H1 (cell line): ENCODE measurements at regions not wholly inside any gene's neighbourhood (a gene's known extent, or its start where the extent isn't known, plus 50 kb on each side); places are given as distances from the start of the nearest gene placed in this dataset.

Experiments used
- CTCF ChIA-PET: fragments of 300-600 bp; sonication (Branson Sonifier 250); formaldehyde crosslinking; loops from one replicate; lab custom pipeline; 2021; ENCODE audit not compliant: partially characterized antibody; lab: Charles Lee
- POLR2A ChIA-PET: fragments of 300-600 bp; sonication (Branson Sonifier 250); formaldehyde crosslinking; loops from one replicate; lab custom pipeline; 2021; ENCODE audit warnings: inconsistent platforms; ENCODE audit not compliant: partially characterized antibody; lab: Charles Lee
- DNase-seq, 2 experiments: peaks; one replicate each; pipeline versions ENCODE4 v3.0.0 to v3.0.0-alpha.2; 2010 to 2022; ENCODE audit warnings: low spot score in 2 of 2, low read depth in 1 of 2, mixed read lengths in 1 of 2
- FAIRE-seq: peaks from 2 replicates; lab custom pipeline; 2011; peaks lifted over from hg19 to GRCh38; lab: Jason Lieb, UNC
- H2AFZ ChIP-seq: 2 replicates; pipeline ENCODE4 v1.8.1; 2012; ENCODE audit warnings: low read length, inconsistent platforms
- H2AK5ac ChIP-seq: 2 replicates; pipeline ENCODE4 v1.6.1; 2013; ENCODE audit warnings: low read depth, low read length
- H2BK120ac ChIP-seq: replicated peaks from 2 replicates; pipeline ENCODE3; 2013; ENCODE audit warnings: low read depth, low read length, inconsistent platforms
- H2BK12ac ChIP-seq: 2 replicates; pipeline ENCODE4 v1.6.1; 2013; ENCODE audit warnings: low read depth, low read length
- H2BK15ac ChIP-seq: 2 replicates; pipeline ENCODE4 v1.6.1; 2013; ENCODE audit warnings: low read length
- H2BK20ac ChIP-seq: 2 replicates; pipeline ENCODE4 v1.6.1; 2013; ENCODE audit warnings: low read length
- H2BK5ac ChIP-seq: 2 replicates; pipeline ENCODE4 v1.6.1; 2013; ENCODE audit warnings: low read depth, low read length
- H3K14ac ChIP-seq: 2 replicates; pipeline ENCODE4 v1.6.1; 2013; ENCODE audit warnings: inconsistent platforms; ENCODE audit not compliant: insufficient read length
- H3K18ac ChIP-seq: 2 replicates; pipeline ENCODE4 v1.6.1; 2013; ENCODE audit warnings: low read length; ENCODE audit errors: extremely low read depth
- H3K23ac ChIP-seq: 2 replicates; pipeline ENCODE4 v1.6.1; 2013; ENCODE audit warnings: inconsistent platforms; ENCODE audit not compliant: insufficient read length
- H3K23me2 ChIP-seq: 2 replicates; pipeline ENCODE4 v1.6.1; 2013; ENCODE audit warnings: low read depth, low read length
- H3K27ac ChIP-seq: 2 replicates; pipeline ENCODE4 v1.6.1; 2011; ENCODE audit warnings: low read depth, low read length, inconsistent platforms
- H3K27me3 ChIP-seq, 4 experiments: replicated peaks in 1 of 4; 1 replicate in 1 of 4; 2 replicates in 3 of 4; pipeline versions ENCODE4 v1.6.1 to v1.8.1; 2011 to 2013; ENCODE audit warnings: low read length in 3 of 4, mild to moderate bottlenecking in 3 of 4, inconsistent platforms in 2 of 4, mixed read lengths in 2 of 4, moderate library complexity in 1 of 4; ENCODE audit not compliant: control insufficient read depth in 3 of 4, insufficient read depth in 3 of 4; ENCODE audit errors: extremely low read depth in 1 of 4
- H3K36me3 ChIP-seq, 4 experiments: 2 replicates each; pipeline versions ENCODE4 v1.6.1 to v1.8.1; 2011 to 2013; ENCODE audit warnings: mild to moderate bottlenecking in 4 of 4, low read length in 3 of 4, moderate library complexity in 2 of 4, control low read depth in 1 of 4, inconsistent platforms in 1 of 4; ENCODE audit not compliant: insufficient read depth in 4 of 4, control insufficient read depth in 2 of 4
- H3K4ac ChIP-seq: replicated peaks from 2 replicates; pipeline ENCODE3; 2013; ENCODE audit warnings: low read length, low read depth, mixed read lengths, inconsistent platforms; ENCODE audit not compliant: insufficient read length
- H3K4me1 ChIP-seq, 4 experiments: replicated peaks in 1 of 4; 1 replicate in 1 of 4; 2 replicates in 3 of 4; pipeline versions ENCODE4 v1.6.1 to v1.8.1; 2011 to 2013; ENCODE audit warnings: low read length in 3 of 4, inconsistent platforms in 2 of 4, mixed read lengths in 1 of 4; ENCODE audit not compliant: insufficient read depth in 4 of 4, control insufficient read depth in 3 of 4
- H3K4me2 ChIP-seq, 2 experiments: 2 replicates each; pipeline versions ENCODE4 v1.6.1 to v1.8.1; 2011 to 2013; ENCODE audit warnings: low read depth in 2 of 2, low read length in 2 of 2, control low read depth in 1 of 2, inconsistent platforms in 1 of 2, mild to moderate bottlenecking in 1 of 2; ENCODE audit not compliant: insufficient read depth in 1 of 2
- H3K4me3 ChIP-seq, 4 experiments: fragments of 200-600, 300-600 bp in 1 of 4; sonication (generic), shearing (Covaris generic), sonication (Bioruptor Twin) in 1 of 4; 2 replicates each; pipeline versions ENCODE4 v1.5.1 to v1.8.1; 2011 to 2016; ENCODE audit warnings: low read length in 4 of 4, low read depth in 3 of 4, control low read depth in 2 of 4, inconsistent platforms in 2 of 4, mild to moderate bottlenecking in 2 of 4, mixed read lengths in 1 of 4, moderate library complexity in 1 of 4; ENCODE audit not compliant: insufficient read depth in 2 of 4; ENCODE audit errors: extremely low read depth in 1 of 4
- H3K56ac ChIP-seq: replicated peaks from 2 replicates; pipeline ENCODE3; 2013; ENCODE audit warnings: low read depth, mild to moderate bottlenecking, mixed read lengths, low read length, inconsistent platforms; ENCODE audit not compliant: insufficient read length
- H3K79me1 ChIP-seq: 2 replicates; pipeline ENCODE4 v1.6.1; 2013; ENCODE audit warnings: low read depth, low read length, control low read depth
- H3K79me2 ChIP-seq, 2 experiments: 2 replicates each; pipeline versions ENCODE4 v1.6.1 to v1.8.1; 2012 to 2013; ENCODE audit warnings: low read length in 2 of 2, mild to moderate bottlenecking in 2 of 2, inconsistent platforms in 1 of 2; ENCODE audit not compliant: insufficient read depth in 2 of 2, control insufficient read depth in 1 of 2
- H3K9ac ChIP-seq, 4 experiments: replicated peaks in 1 of 4; 1 replicate in 1 of 4; 2 replicates in 3 of 4; pipeline versions ENCODE4 v1.6.1 to v1.8.1; 2011 to 2013; ENCODE audit warnings: low read depth in 3 of 4, low read length in 3 of 4, control low read depth in 2 of 4, mild to moderate bottlenecking in 2 of 4, moderate library complexity in 2 of 4, inconsistent platforms in 1 of 4; ENCODE audit errors: extremely low read depth in 1 of 4
- H3K9me3 ChIP-seq, 2 experiments: 2 replicates each; pipeline versions ENCODE4 v1.6.1 to v1.8.1; 2012 to 2013; ENCODE audit warnings: mild to moderate bottlenecking in 2 of 2, moderate library complexity in 2 of 2, control low read depth in 1 of 2, inconsistent platforms in 1 of 2, low read depth in 1 of 2, low read length in 1 of 2, mixed read lengths in 1 of 2; ENCODE audit not compliant: insufficient read depth in 2 of 2
- H4K20me1 ChIP-seq, 2 experiments: replicated peaks in 1 of 2; 2 replicates each; pipeline versions ENCODE3 to v1.8.1; 2011 to 2013; ENCODE audit warnings: inconsistent platforms in 2 of 2, low read length in 2 of 2, mild to moderate bottlenecking in 1 of 2; ENCODE audit not compliant: insufficient read depth in 2 of 2, control insufficient read depth in 1 of 2
- H4K5ac ChIP-seq: 2 replicates; pipeline ENCODE4 v1.6.1; 2013; ENCODE audit warnings: low read length, low read depth, mixed read lengths, inconsistent platforms; ENCODE audit not compliant: insufficient read length
- H4K8ac ChIP-seq: 2 replicates; pipeline ENCODE4 v1.8.0; 2013; ENCODE audit warnings: mild to moderate bottlenecking, moderate library complexity, low read length, inconsistent platforms; ENCODE audit not compliant: insufficient read depth; ENCODE audit errors: extremely low read depth
- H4K91ac ChIP-seq: replicated peaks from 2 replicates; pipeline ENCODE3; 2013; ENCODE audit warnings: low read length, mixed read lengths, inconsistent platforms; ENCODE audit not compliant: insufficient read length
- BACH1 ChIP-seq: IDR thresholded peaks from 2 replicates; pipeline ENCODE4 v1.6.1; 2012; ENCODE audit warnings: low read length, improper control_type of control experiment
- CHD2 ChIP-seq: IDR thresholded peaks from 2 replicates; pipeline ENCODE4 v1.6.1; 2012; ENCODE audit warnings: low read length, improper control_type of control experiment
- GTF2F1 ChIP-seq: IDR thresholded peaks from 2 replicates; pipeline ENCODE4 v1.6.1; 2012; ENCODE audit warnings: low read depth, low read length, improper control_type of control experiment, borderline replicate concordance
- HDAC2 ChIP-seq, 2 experiments: fragments of 300-600 bp in 1 of 2; sonication (generic) in 1 of 2; IDR thresholded peaks; 2 replicates each; pipeline ENCODE4 v1.6.1; 2011 to 2012; ENCODE audit warnings: low read depth in 2 of 2, low read length in 2 of 2, mild to moderate bottlenecking in 2 of 2, moderate library complexity in 2 of 2, borderline replicate concordance in 1 of 2, inconsistent platforms in 1 of 2
- JUND ChIP-seq: IDR thresholded peaks from 2 replicates; pipeline ENCODE4 v1.6.1; 2011; ENCODE audit warnings: mild to moderate bottlenecking, improper control_type of control experiment, low read length
- MAX ChIP-seq: IDR thresholded peaks from 2 replicates; pipeline ENCODE4 v1.6.1; 2012; ENCODE audit warnings: inconsistent platforms
- NANOG ChIP-seq: IDR thresholded peaks from 2 replicates; pipeline ENCODE4 v1.6.1; 2011; ENCODE audit warnings: low read length, low read depth, mild to moderate bottlenecking, inconsistent platforms; ENCODE audit not compliant: insufficient read depth, poor library complexity, severe bottlenecking
- SP1 ChIP-seq: IDR thresholded peaks from 2 replicates; pipeline ENCODE4 v1.6.1; 2011; ENCODE audit warnings: low read depth, low read length
- SRF ChIP-seq: IDR thresholded peaks from 2 replicates; pipeline ENCODE4 v1.6.1; 2011; ENCODE audit warnings: mild to moderate bottlenecking, low read depth, low read length, moderate library complexity
- ZNF274 ChIP-seq: IDR thresholded peaks from 2 replicates; pipeline ENCODE4 v1.7.0; 2012; ENCODE audit warnings: low read length, borderline replicate concordance; ENCODE audit errors: extremely low read depth
- WGBS, 2 experiments: shearing (Covaris generic) in 1 of 2; methylation state at CpG; one replicate each; pipeline versions ENCODE4 v1.1.6 to v1.1.7; 2013 to 2015; ENCODE audit warnings: low lambda C conversion rate in 2 of 2, mixed read lengths in 2 of 2, inconsistent platforms in 1 of 2, low coverage in 1 of 2, missing lambda C conversion rate in 1 of 2; ENCODE audit not compliant: insufficient replicate concordance in 2 of 2, insufficient coverage in 1 of 2, insufficient read length in 1 of 2; ENCODE audit errors: extremely low coverage in 1 of 2, missing lambda C conversion rate in 1 of 2; 5-methylcytosine and 5-hydroxymethylcytosine counted together
- TF ChIP-seq, protein P1 (sequence below): IDR thresholded peaks from 2 replicates; pipeline ENCODE4 v1.6.1; 2012; ENCODE audit warnings: inconsistent platforms

- ChIA-PET POLR2A (no interaction called here), CTCF (interaction anchor here (0.7 to 1.5 kb wide), 2 partner anchors 28 to 219 kb away, joined by 3 to 6 read pairs; no protein-coding TSS in a partner anchor)
- no peaks in the 10 kb centered on the region for H3K79me2 ChIP-seq
- H2BK15ac ChIP-seq, result no peak overlapping the region
- no peak overlapping the region for H3K14ac ChIP-seq
- no peak overlapping the region for H4K5ac ChIP-seq
- no peak overlapping the region for H2BK20ac ChIP-seq
- H4K8ac ChIP-seq, result no peak overlapping the region
- no peaks in the 10 kb centered on the region for H3K23me2 ChIP-seq
- no peak overlapping the region for H2BK5ac ChIP-seq
- H2BK120ac ChIP-seq, result no peak overlapping the region
- H3K36me3 ChIP-seq, result no peaks in the 10 kb centered on the region
- no peak overlapping the region for H3K18ac ChIP-seq
- no peak overlapping the region for H3K4ac ChIP-seq
- no peak overlapping the region for H3K4me3 ChIP-seq
- H3K56ac ChIP-seq, result no peak overlapping the region
- H2BK12ac ChIP-seq, result 0 out of 2 replicates have a peak overlapping the region, but pooled peaks have one; percentile 23
- DNase-seq (no peak), FAIRE-seq (no peak)
- WGBS, 2 experiments, result 95% methylated on average over 2 of the region's 2 CpGs; no CpG with 5 or more reads in 1 of the 2 experiments
- H2AFZ ChIP-seq, result no peak overlapping the region
- no peak overlapping the region for H3K4me2 ChIP-seq
- no peak overlapping the region for H4K91ac ChIP-seq
- H3K9me3 ChIP-seq, result no peaks in the 10 kb centered on the region
- no peak overlapping the region for H3K23ac ChIP-seq
- no peaks in the 10 kb centered on the region for H4K20me1 ChIP-seq
- H3K79me1 ChIP-seq, result no peaks in the 10 kb centered on the region
- no peaks in the 10 kb centered on the region for H3K27me3 ChIP-seq
- TF ChIP-seq ZNF274, result no peak
- TF ChIP-seq, protein P1, sequence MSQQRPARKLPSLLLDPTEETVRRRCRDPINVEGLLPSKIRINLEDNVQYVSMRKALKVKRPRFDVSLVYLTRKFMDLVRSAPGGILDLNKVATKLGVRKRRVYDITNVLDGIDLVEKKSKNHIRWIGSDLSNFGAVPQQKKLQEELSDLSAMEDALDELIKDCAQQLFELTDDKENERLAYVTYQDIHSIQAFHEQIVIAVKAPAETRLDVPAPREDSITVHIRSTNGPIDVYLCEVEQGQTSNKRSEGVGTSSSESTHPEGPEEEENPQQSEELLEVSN, result no peak
- no peak for TF ChIP-seq NANOG
- TF ChIP-seq BACH1, result no peak
- TF ChIP-seq MAX, result no peak
- no peak for TF ChIP-seq GTF2F1
- TF ChIP-seq CHD2, result no peak
- TF ChIP-seq SP1, result no peak
- TF ChIP-seq SRF, result no peak
- no peak for TF ChIP-seq JUND
- no peak for TF ChIP-seq HDAC2 (IDR thresholded peaks at IDR 0.05; ENCODE audit: borderline replicate concordance in 1 of 2, low read depth in 2 of 2, low read length in 2 of 2)
- no peak overlapping the region for H3K27ac ChIP-seq
- H2AK5ac ChIP-seq, result no peak overlapping the region
- no peak overlapping the region for H3K9ac ChIP-seq
- H3K4me1 ChIP-seq, result peaks cover 1 to 12% (median 7%) of the 10 kb centered on the region in 4 experiments; a peak in 5 of 7 replicates
These were observed 170.5 kb downstream of the UQCRFS1 start for GRCh38 chr19:29042450-29042849.
